GM12878 (cell line): ENCODE measurements at regions not wholly inside any gene's neighbourhood (a gene's known extent, or its start where the extent isn't known, plus 50 kb on each side); places are given as distances from the start of the nearest gene placed in this dataset.

Experiments
- ATAC-seq: fragments of 200-7000 bp; cut with Tn5 transposase; 3 replicates; pipeline ENCODE4 v1.9.1; 2020; ENCODE audit warnings: mild to moderate bottlenecking, moderate library complexity
- BruUV-seq: library from RNA; stranded (reverse); fragments of 400-500 nt; replicated peaks from 2 replicates; lab custom pipeline; 2021; lab: Mats Ljungman, UMichigan
- CTCF ChIA-PET: fragments of 300-600 bp; sonication (Branson Sonifier 250); formaldehyde crosslinking; extraction: SDS; loops from one replicate; lab custom pipeline; 2021; ENCODE audit warnings: inconsistent platforms; lab: Yijun Ruan, JAX
- POLR2A ChIA-PET: fragments of 350-600 bp; formaldehyde crosslinking; extraction: SDS; loops from one replicate; lab custom pipeline; 2021; ENCODE audit warnings: inconsistent platforms; lab: Charles Lee
- RAD21 ChIA-PET: fragments of 300-600 bp; sonication (Branson Sonifier 250); formaldehyde crosslinking; loops from one replicate; lab custom pipeline; 2023; ENCODE audit warnings: antibody characterized with exemption; ENCODE audit not compliant: unreplicated experiment; lab: Charles Lee
- SMC1A ChIA-PET: fragments of 300-600 bp; sonication (Branson Sonifier 250); formaldehyde crosslinking; loops from one replicate; lab custom pipeline; 2023; ENCODE audit not compliant: unreplicated experiment, uncharacterized antibody; lab: Charles Lee
- DNase-seq: peaks from one replicate; pipeline ENCODE4 v3.0.0-alpha.2; 2011; ENCODE audit warnings: low read depth, low spot score
- FAIRE-seq: peaks from 3 replicates; lab custom pipeline; 2011; peaks lifted over from hg19 to GRCh38; lab: Jason Lieb, UNC
- H2AFZ ChIP-seq: 2 replicates; pipeline ENCODE4 v1.6.0; 2011; ENCODE audit warnings: low read depth, low read length, control low read depth; ENCODE audit not compliant: control insufficient read depth
- H3K27ac ChIP-seq: 2 replicates; pipeline ENCODE4 v1.5.1; 2011; ENCODE audit warnings: control low read depth; ENCODE audit not compliant: control insufficient read depth, insufficient read depth
- H3K27me3 ChIP-seq, 2 experiments: replicated peaks in 1 of 2; 2 replicates each; pipeline versions ENCODE4 v1.6.0 to v1.6.1; 2011; ENCODE audit warnings: low read length in 1 of 2; ENCODE audit not compliant: control insufficient read depth in 2 of 2, insufficient read depth in 2 of 2
- H3K36me3 ChIP-seq, 2 experiments: 2 replicates each; pipeline ENCODE4 v1.5.1; 2011; ENCODE audit warnings: low read length in 1 of 2; ENCODE audit not compliant: control insufficient read depth in 2 of 2, insufficient read depth in 2 of 2
- H3K4me1 ChIP-seq: 2 replicates; pipeline ENCODE4 v1.6.1; 2011; ENCODE audit warnings: mild to moderate bottlenecking, low read length, moderate library complexity, mixed read lengths; ENCODE audit not compliant: control insufficient read depth, insufficient read depth
- H3K4me2 ChIP-seq: 2 replicates; pipeline ENCODE4 v1.6.0; 2011; ENCODE audit warnings: control low read depth; ENCODE audit not compliant: control insufficient read depth, insufficient read depth
- H3K4me3 ChIP-seq: fragments of 200-600 bp; sonication (generic); 2 replicates; pipeline ENCODE4 v1.5.1; 2016
- H3K79me2 ChIP-seq: 2 replicates; pipeline ENCODE4 v1.6.0; 2011; ENCODE audit warnings: low read length; ENCODE audit not compliant: control insufficient read depth, insufficient read depth
- H3K9ac ChIP-seq: 2 replicates; pipeline ENCODE4 v1.8.0; 2011; ENCODE audit warnings: low read length, control low read depth, mixed read lengths; ENCODE audit not compliant: control insufficient read depth, insufficient read depth
- H3K9me3 ChIP-seq: replicated peaks from 3 replicates; pipeline ENCODE4 v1.5.1; 2011; ENCODE audit warnings: mild to moderate bottlenecking, low read length; ENCODE audit not compliant: control insufficient read depth, insufficient read depth
- H4K20me1 ChIP-seq: 2 replicates; pipeline ENCODE4 v1.6.0; 2011; ENCODE audit not compliant: control insufficient read depth, insufficient read depth
- ASH2L ChIP-seq: fragments of 300-600, 200-600 bp; sonication (generic); IDR thresholded peaks from 2 replicates; pipeline ENCODE4 v1.6.1; 2017; ENCODE audit warnings: low read depth, mild to moderate bottlenecking, borderline replicate concordance
- ATF7 ChIP-seq: fragments of 450-650 bp; IDR thresholded peaks from 2 replicates; pipeline ENCODE4 v1.6.1; 2016; ENCODE audit warnings: low read depth, mild to moderate bottlenecking
- BHLHE40 ChIP-seq, 2 experiments: fragments of 450-650 bp in 1 of 2; IDR thresholded peaks; 2 replicates each; pipeline ENCODE4 v1.6.1; 2011 to 2017; ENCODE audit warnings: low read depth in 2 of 2, borderline replicate concordance in 1 of 2, improper control_type of control experiment in 1 of 2, low read length in 1 of 2, mild to moderate bottlenecking in 1 of 2
- CBX3 ChIP-seq: fragments of 200-600 bp; sonication (generic); IDR thresholded peaks from 2 replicates; pipeline ENCODE4 v1.6.1; 2016; ENCODE audit warnings: low read depth, borderline replicate concordance
- EED ChIP-seq: sonication (generic); IDR thresholded peaks from 2 replicates; pipeline ENCODE4 v1.6.1; 2016; ENCODE audit warnings: antibody characterized with exemption, low read depth
- ETV6 ChIP-seq, 2 experiments: fragments of 450-650 bp in 1 of 2; IDR thresholded peaks in 1 of 2; conservative IDR thresholded peaks in 1 of 2; 2 replicates each; pipeline ENCODE4 v1.6.1; 2014; ENCODE audit warnings: antibody characterized with exemption in 1 of 2, borderline replicate concordance in 1 of 2, low read depth in 1 of 2, mild to moderate bottlenecking in 1 of 2, moderate library complexity in 1 of 2
- HDAC2 ChIP-seq: fragments of 200-600 bp; sonication (generic); IDR thresholded peaks from 2 replicates; pipeline ENCODE4 v1.6.1; 2017
- JUND ChIP-seq: IDR thresholded peaks from 2 replicates; pipeline ENCODE4 v1.6.1; 2012; ENCODE audit warnings: low read depth, mild to moderate bottlenecking, low read length, improper control_type of control experiment, moderate library complexity
- MTA2 ChIP-seq: fragments of 450-650 bp; IDR thresholded peaks from 2 replicates; pipeline ENCODE4 v1.6.1; 2016; ENCODE audit warnings: low read depth, mild to moderate bottlenecking, moderate library complexity
- MYC ChIP-seq: IDR thresholded peaks from 2 replicates; pipeline ENCODE4 v1.6.1; 2011; ENCODE audit warnings: mild to moderate bottlenecking, low read length, moderate library complexity, inconsistent platforms; ENCODE audit not compliant: insufficient read depth, insufficient replicate concordance, insufficient read length, severe bottlenecking
- NR2C2 ChIP-seq: IDR thresholded peaks from 2 replicates; pipeline ENCODE4 v1.6.1; 2011; ENCODE audit warnings: borderline replicate concordance, low read depth; ENCODE audit not compliant: control insufficient read depth, insufficient read length
- RB1 ChIP-seq: fragments of 450-650 bp; formaldehyde crosslinking; IDR thresholded peaks from 2 replicates; pipeline ENCODE4 v1.6.1; 2017; ENCODE audit warnings: mild to moderate bottlenecking, borderline replicate concordance
- RUNX3 ChIP-seq: IDR thresholded peaks from 2 replicates; pipeline ENCODE4 v1.6.1; 2012; ENCODE audit warnings: low read length, inconsistent platforms
- ZNF687 ChIP-seq: fragments of 450-650 bp; IDR thresholded peaks from 2 replicates; pipeline ENCODE4 v1.6.1; 2017; ENCODE audit warnings: mild to moderate bottlenecking, moderate library complexity
- WGBS: methylation state at CpG from one replicate; pipeline ENCODE4 v1.1.6; 2016; ENCODE audit warnings: low lambda C conversion rate; ENCODE audit not compliant: insufficient replicate concordance, insufficient coverage; ENCODE audit errors: missing lambda C conversion rate; 5-methylcytosine and 5-hydroxymethylcytosine counted together
- in situ Hi-C: fragments of 300-500 bp; cut with MboI; formaldehyde crosslinking; loops from 9 replicates; pipeline ENCODE4 v1.14.3; 2018; ENCODE audit warnings: mixed read lengths
- intact Hi-C: fragments of 100-400 bp; cut with micrococcal nuclease; formaldehyde crosslinking; loops from one replicate; pipeline ENCODE4 v1.14.2; 2022; ENCODE audit not compliant: unreplicated experiment
- TF ChIP-seq, protein P1 (sequence below): fragments of 150-350 bp; IDR thresholded peaks from 2 replicates; pipeline ENCODE4 v1.6.1; 2014; ENCODE audit warnings: mild to moderate bottlenecking, low read depth, low read length
- TF ChIP-seq, protein P2 (sequence below): IDR thresholded peaks from 2 replicates; pipeline ENCODE4 v1.6.1; 2011; ENCODE audit warnings: low read depth, mild to moderate bottlenecking, low read length, moderate library complexity, borderline replicate concordance; ENCODE audit errors: extremely low read depth

GRCh38 chr14:71483154-71483553, 449.1 kb upstream of the RGS6 start (continued):
- TF ChIP-seq ZNF687 (peak; percentile 77), MTA2 (peak; percentile 85), EED (no peak), ATF7 (peak; percentile 31; the same call in 1 of the 2 replicates)

- Histone ChIP-seq H3K36me3 (peaks cover 2 to 10% of the 10 kb centered on the region in 2 experiments; a peak in 2 of 4 replicates), H3K9ac (no peak overlapping the region), H3K9me3 (no peaks in the 10 kb centered on the region; the same call in 2 of the 3 replicates), H2AFZ (no peak overlapping the region), H3K4me2 (no peak overlapping the region), H3K79me2 (peaks cover 15% of the 10 kb centered on the region), H3K4me1 (peaks cover 17% of the 10 kb centered on the region), H3K27me3 (no peaks in the 10 kb centered on the region), H3K4me3 (no peak overlapping the region), H3K27ac (no peak overlapping the region), H4K20me1 (no peaks in the 10 kb centered on the region)
- in situ Hi-C loops (no loop called here), intact Hi-C loops (no loop called here)
- FAIRE-seq (no peak), DNase-seq (no peak), ATAC-seq (no peak)
- ChIA-PET CTCF (interaction anchor here (1.2 to 1.7 kb wide), 2 partner anchors 10 to 369 kb away, joined by 3 read pairs; no protein-coding TSS in a partner anchor), POLR2A (interaction anchor here (0.6 to 1.8 kb wide), 5 partner anchors 10 to 152 kb away, joined by 3 to 7 read pairs (median 5); no protein-coding TSS in a partner anchor), SMC1A (interaction anchor here (1.4 to 6.1 kb wide), 6 partner anchors 9 to 69 kb away, joined by 3 to 42 read pairs (median 16); no protein-coding TSS in a partner anchor), RAD21 (interaction anchor here (1.4 to 2.6 kb wide), 3 partner anchors 12 to 55 kb away, joined by 3 to 9 read pairs (median 4); no protein-coding TSS in a partner anchor)
- no TSS peak for BruUV-seq
- WGBS = 100% methylated on average over 2 of the region's 2 CpGs
- TF ChIP-seq BHLHE40 (IDR thresholded peaks at IDR 0.05; ENCODE audit: borderline replicate concordance in 1 of 2, low read depth in 2 of 2, low read length in 1 of 2) = no peak
- TF ChIP-seq ASH2L = no peak
- TF ChIP-seq, protein P1, sequence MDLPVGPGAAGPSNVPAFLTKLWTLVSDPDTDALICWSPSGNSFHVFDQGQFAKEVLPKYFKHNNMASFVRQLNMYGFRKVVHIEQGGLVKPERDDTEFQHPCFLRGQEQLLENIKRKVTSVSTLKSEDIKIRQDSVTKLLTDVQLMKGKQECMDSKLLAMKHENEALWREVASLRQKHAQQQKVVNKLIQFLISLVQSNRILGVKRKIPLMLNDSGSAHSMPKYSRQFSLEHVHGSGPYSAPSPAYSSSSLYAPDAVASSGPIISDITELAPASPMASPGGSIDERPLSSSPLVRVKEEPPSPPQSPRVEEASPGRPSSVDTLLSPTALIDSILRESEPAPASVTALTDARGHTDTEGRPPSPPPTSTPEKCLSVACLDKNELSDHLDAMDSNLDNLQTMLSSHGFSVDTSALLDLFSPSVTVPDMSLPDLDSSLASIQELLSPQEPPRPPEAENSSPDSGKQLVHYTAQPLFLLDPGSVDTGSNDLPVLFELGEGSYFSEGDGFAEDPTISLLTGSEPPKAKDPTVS = no peak
- TF ChIP-seq CBX3 = no peak
- TF ChIP-seq, protein P2, sequence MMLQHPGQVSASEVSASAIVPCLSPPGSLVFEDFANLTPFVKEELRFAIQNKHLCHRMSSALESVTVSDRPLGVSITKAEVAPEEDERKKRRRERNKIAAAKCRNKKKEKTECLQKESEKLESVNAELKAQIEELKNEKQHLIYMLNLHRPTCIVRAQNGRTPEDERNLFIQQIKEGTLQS = no peak
- TF ChIP-seq RB1 = no peak
- no peak for TF ChIP-seq RUNX3
- TF ChIP-seq HDAC2 = no peak
- no peak for TF ChIP-seq JUND
- TF ChIP-seq ETV6 (conservative IDR thresholded peaks at IDR 0.05 in 1 of 2, IDR thresholded peaks at IDR 0.05 in 1 of 2; ENCODE audit: borderline replicate concordance in 1 of 2, low read depth in 1 of 2) = no peak
- no peak for TF ChIP-seq MYC
- TF ChIP-seq NR2C2 = no peak
These were observed 446.4 kb upstream of the RGS6 start for GRCh38 chr14:71485833-71486232.
